ENCODE measurements at regions not wholly inside any gene's neighbourhood (a gene's known extent, or its start where the extent isn't known, plus 50 kb on each side); places are given as distances from the start of the nearest gene placed in this dataset.

GRCh38 chr15:39022532-39023305 is 458.1 kb upstream of the RASGRP1 start (continued):
- TF ChIP-seq CTCF (IDR thresholded peaks at IDR 0.05; ENCODE audit: control extremely low read depth in 1 of 3, insufficient read depth in 1 of 3, low read depth in 1 of 3, low read length in 3 of 3) = no peak
- no peak for TF ChIP-seq RNF2 (IDR thresholded peaks at IDR 0.05; ENCODE audit: borderline replicate concordance, low read depth, low read length, missing control alignments, poor library complexity, severe bottlenecking)
- TF ChIP-seq KDM1A (IDR thresholded peaks at IDR 0.05; ENCODE audit: borderline replicate concordance, low read length) = no peak
